GM19468 (cell line): ENCODE measurements at regions not wholly inside any gene's neighbourhood (a gene's known extent, or its start where the extent isn't known, plus 50 kb on each side); places are given as distances from the start of the nearest gene placed in this dataset.

ENCODE experiments used
- ATAC-seq: cut with Tn5 transposase; IDR thresholded peaks from one replicate; pipeline ENCODE4 v1.9.1; 2021; ENCODE audit warnings: mild to moderate bottlenecking, moderate library complexity, moderate number of reproducible peaks; ENCODE audit not compliant: unreplicated experiment; ENCODE audit errors: extremely low read depth

GRCh38 chr17:33803199-33803685 is 451.8 kb upstream of the CCL2 start:
- no peak for ATAC-seq

- no peak for ATAC-seq
Observed at GRCh38 chr17:33803686-33804085, 451.4 kb upstream of the CCL2 start.

- ATAC-seq = no peak
Observed at GRCh38 chr17:33804401-33804800, 450.7 kb upstream of the CCL2 start.

GRCh38 chr17:33806631-33807030 is 448.5 kb upstream of the CCL2 start:
- no peak for ATAC-seq

- ATAC-seq = no peak
Observed at GRCh38 chr17:33809748-33810147, 445.3 kb upstream of the CCL2 start.

GRCh38 chr17:33811004-33811760 is 443.9 kb upstream of the CCL2 start:
- no peak for ATAC-seq

GRCh38 chr17:33811984-33812577 is 443.0 kb upstream of the CCL2 start:
- no peak for ATAC-seq

- no peak for ATAC-seq
Observed at GRCh38 chr17:33814852-33815251, 440.2 kb upstream of the CCL2 start.

GRCh38 chr17:33816036-33816435 is 439.0 kb upstream of the CCL2 start:
- ATAC-seq = no peak

- no peak for ATAC-seq
Observed at GRCh38 chr17:33816842-33817617, 438.1 kb upstream of the CCL2 start.

GRCh38 chr17:33819539-33819938 is 435.5 kb upstream of the CCL2 start:
- no peak for ATAC-seq

GRCh38 chr17:33832262-33832661 is 422.8 kb upstream of the CCL2 start:
- no peak for ATAC-seq

- no peak for ATAC-seq
Observed at GRCh38 chr17:33837281-33837680, 417.8 kb upstream of the CCL2 start.

- ATAC-seq = no peak
Observed at GRCh38 chr17:33838281-33838680, 416.8 kb upstream of the CCL2 start.

GRCh38 chr17:33847900-33848299 is 407.2 kb upstream of the CCL2 start:
- no peak for ATAC-seq

GRCh38 chr17:33848433-33848832 is 406.7 kb upstream of the CCL2 start:
- no peak for ATAC-seq

- ATAC-seq = no peak
Observed at GRCh38 chr17:33854596-33854995, 400.5 kb upstream of the CCL2 start.

GRCh38 chr17:33858121-33858520 is 397.0 kb upstream of the CCL2 start:
- no peak for ATAC-seq

GRCh38 chr17:33858682-33859081 is 396.4 kb upstream of the CCL2 start:
- ATAC-seq = no peak

- ATAC-seq = no peak
Observed at GRCh38 chr17:33862772-33863602, 392.1 kb upstream of the CCL2 start.
